22Rv1 (cell line): ENCODE measurements at regions not wholly inside any gene's neighbourhood (a gene's known extent, or its start where the extent isn't known, plus 50 kb on each side); places are given as distances from the start of the nearest gene placed in this dataset.

Source experiments
- H3K27ac ChIP-seq: fragments of 450-650 bp; 2 replicates; pipeline ENCODE4 v1.5.1; 2017
- CTCF ChIP-seq: fragments of 450-650 bp; IDR thresholded peaks from 2 replicates; pipeline ENCODE4 v1.5.1; 2017; ENCODE audit warnings: mild to moderate bottlenecking
- ZFX ChIP-seq: fragments of 450-650 bp; IDR thresholded peaks from 2 replicates; pipeline ENCODE4 v1.6.1; 2017; ENCODE audit warnings: antibody characterized with exemption, borderline replicate concordance

- TF ChIP-seq ZFX (no peak), CTCF (no peak)
- H3K27ac ChIP-seq = no peak overlapping the region
Measured at GRCh38 chr1:3968851-3969250, 68.8 kb upstream of the C1orf174 start.

GRCh38 chr1:3971981-3972380 is 71.9 kb upstream of the C1orf174 start:
- TF ChIP-seq CTCF = no peak
- TF ChIP-seq ZFX = no peak
- H3K27ac ChIP-seq = no peak overlapping the region

- TF ChIP-seq CTCF (no peak), ZFX (no peak)
- peak overlapping the region; percentile 44 for H3K27ac ChIP-seq
Measured at GRCh38 chr1:3975903-3976630, 76.0 kb upstream of the C1orf174 start.

- TF ChIP-seq ZFX (no peak), CTCF (no peak)
- H3K27ac ChIP-seq = no peak overlapping the region
Measured at GRCh38 chr1:3976821-3977220, 76.7 kb upstream of the C1orf174 start.

GRCh38 chr1:3978196-3978989 is 78.3 kb upstream of the C1orf174 start:
- H3K27ac ChIP-seq = no peak overlapping the region
- no peak for TF ChIP-seq CTCF
- no peak for TF ChIP-seq ZFX

- H3K27ac ChIP-seq = no peak overlapping the region
- no peak for TF ChIP-seq ZFX
Measured at GRCh38 chr1:3978990-3979325, 78.9 kb upstream of the C1orf174 start.

- TF ChIP-seq CTCF (no peak), ZFX (no peak)
- no peak overlapping the region for H3K27ac ChIP-seq
Measured at GRCh38 chr1:3981261-3981660, 81.2 kb upstream of the C1orf174 start.
